ENCODE measurements at regions not wholly inside any gene's neighbourhood (a gene's known extent, or its start where the extent isn't known, plus 50 kb on each side); places are given as distances from the start of the nearest gene placed in this dataset.

GRCh38 chr7:67878808-67879207 is 882.2 kb downstream of the TYW1 start:
- no peak overlapping the region for H3K4me3 ChIP-seq
- no peaks in the 10 kb centered on the region for H3K36me3 ChIP-seq
- TF ChIP-seq POLR2AphosphoS5 (IDR thresholded peaks at IDR 0.05) (no peak), POLR2A (IDR thresholded peaks at IDR 0.05) (no peak), CTCF (IDR thresholded peaks at IDR 0.05) (no peak), EP300 (IDR thresholded peaks at IDR 0.05) (no peak)
- H3K4me1 ChIP-seq = no peaks in the 10 kb centered on the region
- H3K27ac ChIP-seq = no peak overlapping the region
- DNase-seq = no peak
- H3K9me3 ChIP-seq = peaks cover 0 to 2% (median 0%) of the 10 kb centered on the region in 4 donors
- 90 to 91% methylated on average over 8 of the region's 8 CpGs for WGBS, 2 donors
- H3K27me3 ChIP-seq = peaks cover 0 to 3% (median 0%) of the 10 kb centered on the region in 3 donors
- intact Hi-C loops (cut with DNase I) = no loop called here

GRCh38 chr7:67882843-67883242 is 886.2 kb downstream of the TYW1 start:
- no peak overlapping the region for H3K27ac ChIP-seq
- H3K9me3 ChIP-seq = peaks cover 0 to 5% (median 0%) of the 10 kb centered on the region in 4 donors
- no peaks in the 10 kb centered on the region for H3K4me1 ChIP-seq
- H3K4me3 ChIP-seq = no peak overlapping the region
- no peak for DNase-seq
- 71 to 82% methylated on average over 1 of the region's 1 CpG for WGBS, 2 donors
- intact Hi-C loops (cut with DNase I) = no loop called here
- H3K36me3 ChIP-seq = no peaks in the 10 kb centered on the region
- no peak for TF ChIP-seq CTCF (IDR thresholded peaks at IDR 0.05)
- no peak for TF ChIP-seq POLR2AphosphoS5 (IDR thresholded peaks at IDR 0.05)
- no peak for TF ChIP-seq POLR2A (IDR thresholded peaks at IDR 0.05)
- no peak for TF ChIP-seq EP300 (IDR thresholded peaks at IDR 0.05)
- peaks cover 0 to 3% (median 0%) of the 10 kb centered on the region in 3 donors for H3K27me3 ChIP-seq

GRCh38 chr7:67890316-67890715 is 893.7 kb downstream of the TYW1 start:
- 76 to 85% methylated on average over 12 of the region's 12 CpGs for WGBS, 2 donors
- TF ChIP-seq POLR2A (IDR thresholded peaks at IDR 0.05) = no peak
- no peak for DNase-seq
- H3K27ac ChIP-seq = no peak overlapping the region
- no peaks in the 10 kb centered on the region for H3K27me3 ChIP-seq
- H3K36me3 ChIP-seq = no peaks in the 10 kb centered on the region
- no peak overlapping the region for H3K4me3 ChIP-seq
- H3K9me3 ChIP-seq = peaks cover 0 to 13% (median 0%) of the 10 kb centered on the region in 4 donors
- no peaks in the 10 kb centered on the region for H3K4me1 ChIP-seq
- intact Hi-C loops (cut with DNase I) = no loop called here

GRCh38 chr7:67894746-67895145 is 898.1 kb downstream of the TYW1 start:
- Histone ChIP-seq H3K9me3 (peaks cover 0 to 13% (median 0%) of the 10 kb centered on the region in 4 donors), H3K4me1 (no peaks in the 10 kb centered on the region), H3K27ac (no peak overlapping the region), H3K27me3 (no peaks in the 10 kb centered on the region), H3K4me3 (no peak overlapping the region), H3K36me3 (no peaks in the 10 kb centered on the region)
- intact Hi-C loops (cut with DNase I) = no loop called here
- TF ChIP-seq POLR2A (IDR thresholded peaks at IDR 0.05) (no peak), EP300 (IDR thresholded peaks at IDR 0.05) (no peak), POLR2AphosphoS5 (IDR thresholded peaks at IDR 0.05) (no peak), CTCF (IDR thresholded peaks at IDR 0.05) (no peak)
- no peak for DNase-seq
- 91 to 92% methylated on average over 6 of the region's 6 CpGs for WGBS, 2 donors

- DNase-seq = no peak
- H3K27ac ChIP-seq = no peak overlapping the region
- H3K4me1 ChIP-seq = no peaks in the 10 kb centered on the region
- H3K36me3 ChIP-seq = no peaks in the 10 kb centered on the region
- intact Hi-C loops (cut with DNase I) = no loop called here
- TF ChIP-seq CTCF (IDR thresholded peaks at IDR 0.05) (no peak), POLR2AphosphoS5 (IDR thresholded peaks at IDR 0.05) (no peak), EP300 (IDR thresholded peaks at IDR 0.05) (no peak), POLR2A (IDR thresholded peaks at IDR 0.05) (no peak)
- H3K9me3 ChIP-seq = peaks cover 0 to 7% (median 0%) of the 10 kb centered on the region in 4 donors
- H3K4me3 ChIP-seq = no peak overlapping the region
- no peaks in the 10 kb centered on the region for H3K27me3 ChIP-seq
Measured at GRCh38 chr7:67896721-67897120, 900.1 kb downstream of the TYW1 start.
